ENCODE measurements at regions not wholly inside any gene's neighbourhood (a gene's known extent, or its start where the extent isn't known, plus 50 kb on each side); places are given as distances from the start of the nearest gene placed in this dataset.

- no peak overlapping the region for H3K4me3 ChIP-seq (ENCODE audit: low read length)
- no peak overlapping the region for H2BK15ac ChIP-seq (replicated peaks; ENCODE audit: low read depth)
- DNase-seq = peak; percentile 19
- no peaks in the 10 kb centered on the region for H3K36me3 ChIP-seq (ENCODE audit: control insufficient read depth, insufficient read depth, low read length)
- no peak overlapping the region for H2BK5ac ChIP-seq (ENCODE audit: low read length)
- H4K5ac ChIP-seq (ENCODE audit: low read length) = no peak overlapping the region
- no peak overlapping the region for H3K27ac ChIP-seq (ENCODE audit: low read depth, low read length)
- no peaks in the 10 kb centered on the region for H3K27me3 ChIP-seq (ENCODE audit: insufficient read depth, low read length, poor library complexity)
- H3K4me1 ChIP-seq (ENCODE audit: control insufficient read depth, low read depth, low read length) = no peaks in the 10 kb centered on the region
- no peak overlapping the region for H3K18ac ChIP-seq (ENCODE audit: low read length)
- no peaks in the 10 kb centered on the region for H3K79me2 ChIP-seq (ENCODE audit: control insufficient read depth, insufficient read depth, low read length)
- no peak overlapping the region for H3K4me2 ChIP-seq (ENCODE audit: low read length)
- no CpG with 5 or more reads among the region's 1 CpG for WGBS (ENCODE audit: extremely low coverage, insufficient coverage, low lambda C conversion rate)
- H2AK5ac ChIP-seq (ENCODE audit: low read length) = no peak overlapping the region
- no peak overlapping the region for H2BK120ac ChIP-seq (ENCODE audit: low read depth, low read length)
- H3K56ac ChIP-seq (ENCODE audit: low read length) = no peak overlapping the region
- no peaks in the 10 kb centered on the region for H3K79me1 ChIP-seq (ENCODE audit: low read length)
- no peak overlapping the region for H4K8ac ChIP-seq (ENCODE audit: low read depth, low read length)
- no peak overlapping the region for H3K4ac ChIP-seq (ENCODE audit: low read depth, low read length)
- no peak overlapping the region for H3K23ac ChIP-seq (ENCODE audit: low read length)
- H3K9ac ChIP-seq (ENCODE audit: low read length) = no peak overlapping the region
Measured at GRCh38 chr4:81989202-81989601, 384.6 kb downstream of the HNRNPD start.

- Histone ChIP-seq H2AK5ac (ENCODE audit: low read length) (no peak overlapping the region), H3K56ac (ENCODE audit: low read length) (no peak overlapping the region), H4K5ac (ENCODE audit: low read length) (no peak overlapping the region), H3K79me1 (ENCODE audit: low read length) (no peaks in the 10 kb centered on the region), H3K4me3 (ENCODE audit: low read length) (no peak overlapping the region), H2BK120ac (ENCODE audit: low read depth, low read length) (no peak overlapping the region), H3K4me2 (ENCODE audit: low read length) (no peak overlapping the region), H3K27ac (ENCODE audit: low read depth, low read length) (no peak overlapping the region), H3K4me1 (ENCODE audit: control insufficient read depth, low read depth, low read length) (no peaks in the 10 kb centered on the region), H3K36me3 (ENCODE audit: control insufficient read depth, insufficient read depth, low read length) (no peaks in the 10 kb centered on the region), H3K18ac (ENCODE audit: low read length) (no peak overlapping the region), H4K8ac (ENCODE audit: low read depth, low read length) (no peak overlapping the region), H2BK15ac (replicated peaks; ENCODE audit: low read depth) (no peak overlapping the region), H3K9ac (ENCODE audit: low read length) (no peak overlapping the region), H3K23ac (ENCODE audit: low read length) (no peak overlapping the region), H3K4ac (ENCODE audit: low read depth, low read length) (no peak overlapping the region), H2BK5ac (ENCODE audit: low read length) (no peak overlapping the region), H3K79me2 (ENCODE audit: control insufficient read depth, insufficient read depth, low read length) (no peaks in the 10 kb centered on the region), H3K27me3 (ENCODE audit: insufficient read depth, low read length, poor library complexity) (no peaks in the 10 kb centered on the region)
- no peak for DNase-seq
- WGBS (ENCODE audit: extremely low coverage, insufficient coverage, low lambda C conversion rate) = no CpG with 5 or more reads among the region's 4 CpGs
Measured at GRCh38 chr4:81988178-81988577, 385.6 kb downstream of the HNRNPD start.

- Histone ChIP-seq H4K5ac (ENCODE audit: low read length) (no peak overlapping the region), H3K4me3 (ENCODE audit: low read length) (no peak overlapping the region), H3K36me3 (ENCODE audit: control insufficient read depth, insufficient read depth, low read length) (no peaks in the 10 kb centered on the region), H3K27me3 (ENCODE audit: insufficient read depth, low read length, poor library complexity) (no peaks in the 10 kb centered on the region), H2AK5ac (ENCODE audit: low read length) (no peak overlapping the region), H3K79me1 (ENCODE audit: low read length) (no peaks in the 10 kb centered on the region), H3K79me2 (ENCODE audit: control insufficient read depth, insufficient read depth, low read length) (no peaks in the 10 kb centered on the region), H3K9ac (ENCODE audit: low read length) (no peak overlapping the region), H3K4me2 (ENCODE audit: low read length) (no peak overlapping the region), H4K8ac (ENCODE audit: low read depth, low read length) (no peak overlapping the region), H2BK120ac (ENCODE audit: low read depth, low read length) (no peak overlapping the region), H3K4ac (ENCODE audit: low read depth, low read length) (no peak overlapping the region), H2BK5ac (ENCODE audit: low read length) (no peak overlapping the region), H3K27ac (ENCODE audit: low read depth, low read length) (no peak overlapping the region), H2BK15ac (replicated peaks; ENCODE audit: low read depth) (no peak overlapping the region), H3K56ac (ENCODE audit: low read length) (no peak overlapping the region), H3K23ac (ENCODE audit: low read length) (no peak overlapping the region), H3K4me1 (ENCODE audit: control insufficient read depth, low read depth, low read length) (no peaks in the 10 kb centered on the region), H3K18ac (ENCODE audit: low read length) (no peak overlapping the region)
- no peak for DNase-seq
- no CpG with 5 or more reads among the region's 3 CpGs for WGBS (ENCODE audit: extremely low coverage, insufficient coverage, low lambda C conversion rate)
Measured at GRCh38 chr4:81984746-81985145, 389.0 kb downstream of the HNRNPD start.

GRCh38 chr4:81982846-81983540 lies 390.8 kb downstream of the HNRNPD start:
- Histone ChIP-seq H3K4me3 (ENCODE audit: low read length) (no peak overlapping the region), H3K27me3 (ENCODE audit: insufficient read depth, low read length, poor library complexity) (no peaks in the 10 kb centered on the region), H2BK5ac (ENCODE audit: low read length) (no peak overlapping the region), H3K23ac (ENCODE audit: low read length) (no peak overlapping the region), H3K27ac (ENCODE audit: low read depth, low read length) (no peak overlapping the region), H2AK5ac (ENCODE audit: low read length) (no peak overlapping the region), H3K56ac (ENCODE audit: low read length) (no peak overlapping the region), H3K18ac (ENCODE audit: low read length) (no peak overlapping the region), H3K79me1 (ENCODE audit: low read length) (no peaks in the 10 kb centered on the region), H3K4me1 (ENCODE audit: control insufficient read depth, low read depth, low read length) (no peaks in the 10 kb centered on the region), H4K5ac (ENCODE audit: low read length) (no peak overlapping the region), H2BK15ac (replicated peaks; ENCODE audit: low read depth) (no peak overlapping the region), H2BK120ac (ENCODE audit: low read depth, low read length) (no peak overlapping the region), H3K36me3 (ENCODE audit: control insufficient read depth, insufficient read depth, low read length) (no peaks in the 10 kb centered on the region), H3K79me2 (ENCODE audit: control insufficient read depth, insufficient read depth, low read length) (no peaks in the 10 kb centered on the region), H4K8ac (ENCODE audit: low read depth, low read length) (no peak overlapping the region), H3K4ac (ENCODE audit: low read depth, low read length) (no peak overlapping the region), H3K9ac (ENCODE audit: low read length) (no peak overlapping the region), H3K4me2 (ENCODE audit: low read length) (no peak overlapping the region)
- no peak for DNase-seq
- WGBS (ENCODE audit: extremely low coverage, insufficient coverage, low lambda C conversion rate) = no CpG with 5 or more reads among the region's 2 CpGs

- WGBS (ENCODE audit: extremely low coverage, insufficient coverage, low lambda C conversion rate) = no CpG with 5 or more reads among the region's 3 CpGs
- Histone ChIP-seq H3K79me2 (ENCODE audit: control insufficient read depth, insufficient read depth, low read length) (no peaks in the 10 kb centered on the region), H3K36me3 (ENCODE audit: control insufficient read depth, insufficient read depth, low read length) (no peaks in the 10 kb centered on the region), H2BK5ac (ENCODE audit: low read length) (no peak overlapping the region), H2AK5ac (ENCODE audit: low read length) (no peak overlapping the region), H3K4me2 (ENCODE audit: low read length) (no peak overlapping the region), H2BK15ac (replicated peaks; ENCODE audit: low read depth) (no peak overlapping the region), H4K8ac (ENCODE audit: low read depth, low read length) (no peak overlapping the region), H3K56ac (ENCODE audit: low read length) (no peak overlapping the region), H3K27me3 (ENCODE audit: insufficient read depth, low read length, poor library complexity) (no peaks in the 10 kb centered on the region), H3K4me3 (ENCODE audit: low read length) (no peak overlapping the region), H3K27ac (ENCODE audit: low read depth, low read length) (no peak overlapping the region), H3K79me1 (ENCODE audit: low read length) (no peaks in the 10 kb centered on the region), H3K9ac (ENCODE audit: low read length) (no peak overlapping the region), H3K4me1 (ENCODE audit: control insufficient read depth, low read depth, low read length) (no peaks in the 10 kb centered on the region), H3K23ac (ENCODE audit: low read length) (no peak overlapping the region), H3K18ac (ENCODE audit: low read length) (no peak overlapping the region), H4K5ac (ENCODE audit: low read length) (no peak overlapping the region), H2BK120ac (ENCODE audit: low read depth, low read length) (no peak overlapping the region), H3K4ac (ENCODE audit: low read depth, low read length) (no peak overlapping the region)
- DNase-seq = no peak
Measured at GRCh38 chr4:81981218-81981617, 392.6 kb downstream of the HNRNPD start.

GRCh38 chr4:81974523-81974922 lies 399.3 kb downstream of the HNRNPD start:
- Histone ChIP-seq H3K4me3 (ENCODE audit: low read length) (no peak overlapping the region), H3K27ac (ENCODE audit: low read depth, low read length) (no peak overlapping the region), H3K23ac (ENCODE audit: low read length) (no peak overlapping the region), H3K79me1 (ENCODE audit: low read length) (no peaks in the 10 kb centered on the region), H3K4ac (ENCODE audit: low read depth, low read length) (no peak overlapping the region), H3K79me2 (ENCODE audit: control insufficient read depth, insufficient read depth, low read length) (no peaks in the 10 kb centered on the region), H4K8ac (ENCODE audit: low read depth, low read length) (no peak overlapping the region), H3K27me3 (ENCODE audit: insufficient read depth, low read length, poor library complexity) (no peaks in the 10 kb centered on the region), H2AK5ac (ENCODE audit: low read length) (no peak overlapping the region), H3K9ac (ENCODE audit: low read length) (no peak overlapping the region), H4K5ac (ENCODE audit: low read length) (no peak overlapping the region), H2BK120ac (ENCODE audit: low read depth, low read length) (no peak overlapping the region), H2BK15ac (replicated peaks; ENCODE audit: low read depth) (no peak overlapping the region), H2BK5ac (ENCODE audit: low read length) (no peak overlapping the region), H3K18ac (ENCODE audit: low read length) (no peak overlapping the region), H3K36me3 (ENCODE audit: control insufficient read depth, insufficient read depth, low read length) (no peaks in the 10 kb centered on the region), H3K4me1 (ENCODE audit: control insufficient read depth, low read depth, low read length) (no peaks in the 10 kb centered on the region), H3K56ac (ENCODE audit: low read length) (no peak overlapping the region), H3K4me2 (ENCODE audit: low read length) (no peak overlapping the region)
- DNase-seq = no peak
- WGBS (ENCODE audit: extremely low coverage, insufficient coverage, low lambda C conversion rate) = no CpG with 5 or more reads among the region's 1 CpG

Data from mesendoderm (in vitro differentiated cells).